ENCODE measurements at regions not wholly inside any gene's neighbourhood (a gene's known extent, or its start where the extent isn't known, plus 50 kb on each side); places are given as distances from the start of the nearest gene placed in this dataset.

DNA sequence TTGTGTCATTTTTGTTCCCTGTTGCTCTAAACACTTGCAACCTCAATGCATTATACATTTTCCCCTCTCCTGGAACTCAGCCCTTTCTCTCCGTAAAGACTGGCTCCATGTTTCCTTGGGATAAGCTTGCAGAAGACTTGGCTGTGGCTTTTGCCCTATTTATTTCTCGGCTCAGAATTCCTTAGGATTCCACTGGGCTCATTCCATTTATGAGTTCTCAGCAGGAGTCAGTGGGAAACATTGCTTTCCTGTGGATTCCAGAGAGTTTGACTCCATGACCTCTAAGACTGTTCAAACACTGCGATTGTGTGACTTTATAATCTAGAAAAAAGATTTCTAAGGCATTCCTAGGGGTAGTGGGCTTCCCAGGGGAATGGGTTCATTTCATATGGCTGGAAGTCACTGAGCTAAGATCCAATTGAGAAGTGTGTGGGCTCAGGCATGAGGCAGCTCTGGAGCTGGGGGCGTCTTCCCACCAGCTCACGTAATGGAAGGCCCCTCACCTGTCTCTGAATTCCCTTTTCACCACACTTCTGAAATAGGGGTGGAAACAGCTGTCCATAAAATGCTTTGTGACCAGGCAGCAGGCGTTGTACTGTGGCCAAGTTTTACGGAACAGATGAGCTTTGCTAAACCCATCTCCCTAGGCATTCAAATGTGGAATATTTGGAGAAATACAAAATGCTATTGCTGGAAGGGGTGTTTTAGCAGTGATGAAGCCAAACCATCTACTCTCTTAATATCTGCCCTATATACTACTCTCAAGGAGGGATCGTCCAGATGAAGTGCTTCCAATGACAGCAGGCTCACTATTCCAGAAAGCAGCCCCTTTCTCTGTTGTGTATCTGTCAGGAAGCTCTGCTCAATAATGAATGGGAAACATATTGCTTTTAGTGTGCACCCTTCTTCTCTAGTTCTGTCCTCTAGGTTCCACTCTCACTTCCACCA is 91.8 kb upstream of the BCL6 start:
- ATAC-seq (ENCODE audit: insufficient read depth, low FRiP score), result no peak
- no peak overlapping the region for H3K9ac ChIP-seq (ENCODE audit: insufficient read depth in 1 of 2, low read length in 2 of 2)
- no peak for DNase-seq
- no peak overlapping the region for H3K4me3 ChIP-seq
- H3K27me3 ChIP-seq (ENCODE audit: control insufficient read depth in 3 of 3, insufficient read depth in 3 of 3, low read length in 2 of 3), result no peaks in the 10 kb centered on the region
- no peaks in the 10 kb centered on the region for H3K36me3 ChIP-seq (ENCODE audit: control insufficient read depth in 4 of 4, insufficient read depth in 4 of 4, low read length in 4 of 4)
- TF ChIP-seq, protein P1, sequence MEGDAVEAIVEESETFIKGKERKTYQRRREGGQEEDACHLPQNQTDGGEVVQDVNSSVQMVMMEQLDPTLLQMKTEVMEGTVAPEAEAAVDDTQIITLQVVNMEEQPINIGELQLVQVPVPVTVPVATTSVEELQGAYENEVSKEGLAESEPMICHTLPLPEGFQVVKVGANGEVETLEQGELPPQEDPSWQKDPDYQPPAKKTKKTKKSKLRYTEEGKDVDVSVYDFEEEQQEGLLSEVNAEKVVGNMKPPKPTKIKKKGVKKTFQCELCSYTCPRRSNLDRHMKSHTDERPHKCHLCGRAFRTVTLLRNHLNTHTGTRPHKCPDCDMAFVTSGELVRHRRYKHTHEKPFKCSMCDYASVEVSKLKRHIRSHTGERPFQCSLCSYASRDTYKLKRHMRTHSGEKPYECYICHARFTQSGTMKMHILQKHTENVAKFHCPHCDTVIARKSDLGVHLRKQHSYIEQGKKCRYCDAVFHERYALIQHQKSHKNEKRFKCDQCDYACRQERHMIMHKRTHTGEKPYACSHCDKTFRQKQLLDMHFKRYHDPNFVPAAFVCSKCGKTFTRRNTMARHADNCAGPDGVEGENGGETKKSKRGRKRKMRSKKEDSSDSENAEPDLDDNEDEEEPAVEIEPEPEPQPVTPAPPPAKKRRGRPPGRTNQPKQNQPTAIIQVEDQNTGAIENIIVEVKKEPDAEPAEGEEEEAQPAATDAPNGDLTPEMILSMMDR (IDR thresholded peaks at IDR 0.05; ENCODE audit: control extremely low read depth, extremely low read depth), result no peak
- no peaks in the 10 kb centered on the region for H3K9me3 ChIP-seq (ENCODE audit: control insufficient read depth in 4 of 4, insufficient read depth in 3 of 4, low read length in 3 of 4)
- H3K4me1 ChIP-seq (ENCODE audit: control insufficient read depth in 5 of 5, insufficient read depth in 5 of 5, low read length in 5 of 5), result no peaks in the 10 kb centered on the region
- WGBS, 2 donors, result 83 to 91% methylated on average over 8 of the region's 8 CpGs
- H3K27ac ChIP-seq (ENCODE audit: low read depth in 1 of 2, low read length in 1 of 2), result no peak overlapping the region

DNA sequence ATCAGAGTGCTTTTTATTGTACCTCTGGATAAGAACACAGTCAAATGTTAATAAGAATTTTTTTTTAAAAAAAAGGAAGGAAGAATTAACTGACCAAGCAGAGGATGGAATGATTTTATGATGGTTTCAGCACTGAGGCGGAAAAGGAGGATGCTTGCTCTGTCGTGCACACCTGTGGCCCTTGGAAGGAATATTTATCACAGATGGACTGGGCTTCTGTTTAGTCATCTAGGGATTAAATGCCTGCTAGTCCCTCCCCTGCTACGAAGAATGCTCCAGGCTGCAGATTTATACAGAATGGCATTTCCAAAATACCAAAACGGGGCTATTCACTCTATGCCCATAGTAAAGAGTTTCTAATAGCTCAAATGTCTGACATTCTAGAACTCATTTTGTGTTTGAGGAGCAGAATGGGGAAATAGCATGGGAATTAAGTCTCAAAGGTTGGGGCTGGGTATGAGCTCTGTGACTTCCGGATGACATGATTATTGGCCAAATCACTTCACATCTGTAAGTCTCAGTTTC is 92.8 kb upstream of the BCL6 start:
- H3K9ac ChIP-seq (ENCODE audit: insufficient read depth in 1 of 2, low read length in 2 of 2), result no peak overlapping the region
- H3K36me3 ChIP-seq (ENCODE audit: control insufficient read depth in 4 of 4, insufficient read depth in 4 of 4, low read length in 4 of 4), result no peaks in the 10 kb centered on the region
- H3K27ac ChIP-seq (ENCODE audit: low read depth in 1 of 2, low read length in 1 of 2), result no peak overlapping the region
- H3K4me1 ChIP-seq (ENCODE audit: control insufficient read depth in 5 of 5, insufficient read depth in 5 of 5, low read length in 5 of 5), result no peaks in the 10 kb centered on the region
- no peaks in the 10 kb centered on the region for H3K27me3 ChIP-seq (ENCODE audit: control insufficient read depth in 3 of 3, insufficient read depth in 3 of 3, low read length in 2 of 3)
- TF ChIP-seq, protein P1 (IDR thresholded peaks at IDR 0.05; ENCODE audit: control extremely low read depth, extremely low read depth), result no peak
- 86 to 93% methylated on average over 5 of the region's 5 CpGs for WGBS, 2 donors
- DNase-seq (no peak), ATAC-seq (ENCODE audit: insufficient read depth, low FRiP score) (no peak)
- no peak overlapping the region for H3K4me3 ChIP-seq
- H3K9me3 ChIP-seq (ENCODE audit: control insufficient read depth in 4 of 4, insufficient read depth in 3 of 4, low read length in 3 of 4), result no peaks in the 10 kb centered on the region

DNA sequence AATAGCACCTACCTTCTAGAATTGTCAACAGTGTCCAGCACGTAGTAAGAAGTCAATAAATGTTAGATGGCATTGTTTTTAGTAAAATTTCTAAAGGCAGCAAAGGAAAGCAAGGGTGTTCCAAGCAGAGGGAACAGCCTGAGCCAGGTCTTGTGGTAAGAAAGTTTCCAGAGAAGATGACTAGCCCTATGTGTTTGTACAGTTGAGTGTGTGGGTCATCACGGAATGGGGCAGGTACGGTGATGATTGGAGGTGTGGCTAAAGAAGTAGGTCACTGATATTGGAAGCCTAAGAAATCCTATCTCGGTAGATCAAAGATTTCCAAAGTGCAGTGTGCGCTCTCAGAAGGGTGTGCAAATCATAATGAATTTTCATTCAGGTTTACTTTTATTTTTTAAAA is 94.2 kb upstream of the BCL6 start:
- Histone ChIP-seq H3K9me3 (ENCODE audit: control insufficient read depth in 4 of 4, insufficient read depth in 3 of 4, low read length in 3 of 4) (no peaks in the 10 kb centered on the region), H3K4me1 (ENCODE audit: control insufficient read depth in 5 of 5, insufficient read depth in 5 of 5, low read length in 5 of 5) (no peaks in the 10 kb centered on the region), H3K9ac (ENCODE audit: insufficient read depth in 1 of 2, low read length in 2 of 2) (no peak overlapping the region), H3K27ac (ENCODE audit: low read depth in 1 of 2, low read length in 1 of 2) (no peak overlapping the region), H3K27me3 (ENCODE audit: control insufficient read depth in 3 of 3, insufficient read depth in 3 of 3, low read length in 2 of 3) (no peaks in the 10 kb centered on the region), H3K4me3 (no peak overlapping the region), H3K36me3 (ENCODE audit: control insufficient read depth in 4 of 4, insufficient read depth in 4 of 4, low read length in 4 of 4) (no peaks in the 10 kb centered on the region)
- ATAC-seq (ENCODE audit: insufficient read depth, low FRiP score) (no peak), DNase-seq (no peak)
- WGBS, 2 donors, result 85 to 92% methylated on average over 5 of the region's 5 CpGs
- TF ChIP-seq, protein P1 (IDR thresholded peaks at IDR 0.05; ENCODE audit: control extremely low read depth, extremely low read depth), result no peak

All from lung (tissue), 11 donors.